NCI-H1417 treated with DMSO at 0.1 percent for 48 hours (cell line): ENCODE measurements at regions not wholly inside any gene's neighbourhood (a gene's known extent, or its start where the extent isn't known, plus 50 kb on each side); places are given as distances from the start of the nearest gene placed in this dataset.

Source experiments
- DNase-seq: peaks from one replicate; lab custom pipeline; 2025; lab: John Stamatoyannopoulos, UW

- DNase-seq: no peak
These were observed 418.9 kb downstream of the XPNPEP1 start for GRCh38 chr10:109504401-109504800.

GRCh38 chr10:109487691-109488090 lies 435.6 kb downstream of the XPNPEP1 start:
- no peak for DNase-seq

GRCh38 chr10:109480836-109481235 lies 442.5 kb downstream of the XPNPEP1 start:
- DNase-seq: no peak

GRCh38 chr10:109475711-109476421 lies 447.4 kb downstream of the XPNPEP1 start:
- no peak for DNase-seq

GRCh38 chr10:109474812-109475211 lies 448.5 kb downstream of the XPNPEP1 start:
- no peak for DNase-seq

- no peak for DNase-seq
These were observed 449.1 kb downstream of the XPNPEP1 start for GRCh38 chr10:109474261-109474660.

- DNase-seq: no peak
These were observed 455.8 kb downstream of the XPNPEP1 start for GRCh38 chr10:109467551-109467950.

- DNase-seq: no peak
These were observed 458.4 kb downstream of the XPNPEP1 start for GRCh38 chr10:109464949-109465348.

- no peak for DNase-seq
These were observed 466.0 kb downstream of the XPNPEP1 start for GRCh38 chr10:109457302-109457638.

GRCh38 chr10:109456566-109457301 lies 466.6 kb downstream of the XPNPEP1 start:
- no peak for DNase-seq

- DNase-seq: no peak
These were observed 468.6 kb downstream of the XPNPEP1 start for GRCh38 chr10:109454691-109455090.

GRCh38 chr10:109451879-109452278 lies 471.4 kb downstream of the XPNPEP1 start:
- DNase-seq: no peak

- peak; percentile 69 for DNase-seq
These were observed 472.6 kb downstream of the XPNPEP1 start for GRCh38 chr10:109450702-109451101.

- no peak for DNase-seq
These were observed 489.9 kb downstream of the XPNPEP1 start for GRCh38 chr10:109433434-109433833.

- DNase-seq: no peak
These were observed 491.0 kb downstream of the XPNPEP1 start for GRCh38 chr10:109432281-109432680.

- DNase-seq: no peak
These were observed 492.5 kb downstream of the XPNPEP1 start for GRCh38 chr10:109430799-109431198.

- DNase-seq: no peak
These were observed 493.1 kb downstream of the XPNPEP1 start for GRCh38 chr10:109430043-109430760.

GRCh38 chr10:109428775-109429491 lies 494.4 kb downstream of the XPNPEP1 start:
- DNase-seq: no peak

GRCh38 chr10:109427411-109427810 lies 495.9 kb downstream of the XPNPEP1 start:
- no peak for DNase-seq

- no peak for DNase-seq
These were observed 496.3 kb downstream of the XPNPEP1 start for GRCh38 chr10:109426987-109427386.

- no peak for DNase-seq
These were observed 504.5 kb downstream of the XPNPEP1 start for GRCh38 chr10:109418795-109419194.

- no peak for DNase-seq
These were observed 505.5 kb downstream of the XPNPEP1 start for GRCh38 chr10:109417803-109418202.
